NCI-H1930 (cell line): ENCODE measurements at regions not wholly inside any gene's neighbourhood (a gene's known extent, or its start where the extent isn't known, plus 50 kb on each side); places are given as distances from the start of the nearest gene placed in this dataset.

Experiments used
- DNase-seq, 2 experiments: peaks; one replicate each; lab custom pipeline; 2025; lab: John Stamatoyannopoulos, UW

DNA sequence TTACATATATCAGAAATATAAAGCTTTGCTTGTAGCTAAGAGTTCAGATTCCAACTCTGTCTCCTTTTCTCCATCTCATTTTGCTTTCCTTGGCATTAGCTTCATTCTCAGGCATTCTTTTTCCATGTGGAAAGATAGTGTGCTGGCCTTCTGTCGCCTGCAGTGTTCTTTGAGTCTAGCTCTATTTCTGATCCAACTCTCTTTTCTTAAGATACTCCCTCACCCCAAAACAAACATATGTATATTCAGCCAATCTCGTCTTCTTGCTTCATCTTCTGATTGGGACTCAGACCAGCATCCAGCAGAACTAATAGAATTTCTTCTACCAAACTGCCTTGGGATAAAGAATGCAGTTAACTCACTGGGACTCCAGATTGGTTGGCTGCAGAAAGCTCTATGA is 532.2 kb downstream of the MID1IP1 start:
- DNase-seq: no peak

DNA sequence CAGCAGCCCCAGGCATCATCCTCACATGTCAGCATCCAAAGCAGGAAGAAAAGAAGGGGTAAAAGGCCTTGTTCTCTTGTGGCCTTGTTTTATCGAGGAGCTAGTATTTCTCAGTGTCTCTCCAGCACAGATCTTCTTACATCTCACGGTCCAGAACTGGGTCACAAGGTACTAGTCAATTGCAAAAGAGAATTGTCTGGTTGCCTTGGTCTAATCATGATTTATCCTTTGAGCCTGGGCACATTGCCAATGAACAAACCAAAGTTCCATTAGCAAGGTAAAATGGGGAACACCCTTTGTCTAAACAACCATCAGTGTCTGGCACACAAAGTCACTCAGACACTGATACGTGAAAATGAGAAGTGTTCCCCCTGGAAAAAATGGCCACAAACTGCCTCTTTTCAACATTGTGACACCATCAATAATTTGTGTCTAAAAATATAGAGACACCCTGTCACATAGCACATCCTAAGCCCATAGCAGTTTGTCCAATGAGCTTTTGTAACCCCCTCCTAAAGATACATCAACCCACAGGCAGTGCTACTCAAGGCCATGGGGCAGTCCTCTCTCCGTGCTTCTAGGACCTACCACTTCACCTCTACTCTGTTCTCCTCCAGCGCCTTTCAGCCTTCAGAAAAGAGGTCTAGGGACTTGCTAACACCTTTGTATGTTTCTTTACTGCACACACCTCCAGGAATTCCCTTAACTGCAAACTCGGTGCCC is 534.4 kb downstream of the MID1IP1 start:
- DNase-seq: no peak

DNA sequence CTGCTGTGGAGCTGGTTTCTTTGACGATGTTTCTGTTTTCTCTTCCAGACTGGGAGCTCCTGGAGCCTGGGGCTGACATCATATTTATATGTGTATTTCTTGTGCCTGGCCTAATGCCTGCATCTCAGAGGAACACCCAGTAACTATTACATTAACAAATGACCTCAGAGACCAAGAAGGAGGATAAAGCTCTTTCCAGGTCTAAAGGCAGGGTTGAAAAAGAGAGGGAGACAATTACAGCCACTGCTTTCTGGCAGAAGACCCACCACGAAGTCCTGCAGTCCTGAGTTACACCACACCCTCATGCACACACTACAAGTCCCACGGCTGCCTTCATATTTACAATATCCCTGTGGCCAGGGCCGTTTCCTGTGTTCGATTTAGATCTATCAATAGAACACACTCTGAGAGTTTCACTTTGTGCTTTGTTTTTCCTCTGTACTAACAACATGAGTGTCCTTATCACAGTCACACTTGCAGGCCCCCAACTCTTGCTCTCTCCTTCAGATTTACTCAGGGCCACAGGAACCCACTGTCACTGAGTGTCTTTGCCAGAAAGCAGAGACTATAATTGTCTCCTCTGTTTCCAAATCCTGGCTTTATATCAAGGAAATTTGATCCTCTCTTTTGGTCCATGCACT is 535.5 kb downstream of the MID1IP1 start:
- DNase-seq: no peak

DNA sequence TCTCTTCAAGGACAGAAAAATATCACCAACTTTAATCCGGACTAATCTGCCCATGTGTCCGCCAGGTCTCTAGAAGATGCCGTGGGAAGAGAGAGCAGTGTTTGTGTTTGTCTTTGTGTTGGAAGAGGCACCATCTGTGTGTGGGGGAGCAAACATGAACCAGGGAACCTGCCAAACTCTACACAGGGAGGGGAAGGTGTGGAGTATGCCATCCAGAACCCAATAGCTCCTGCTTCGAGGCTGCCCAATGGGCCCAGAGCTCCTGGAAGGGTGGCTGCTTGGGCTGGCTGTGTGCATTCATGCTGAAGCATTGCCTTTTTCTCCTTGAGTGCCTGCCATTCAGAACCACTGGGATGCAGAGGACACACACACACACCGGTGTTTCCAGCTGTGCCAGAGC is 536.2 kb downstream of the MID1IP1 start:
- DNase-seq: no peak

DNA sequence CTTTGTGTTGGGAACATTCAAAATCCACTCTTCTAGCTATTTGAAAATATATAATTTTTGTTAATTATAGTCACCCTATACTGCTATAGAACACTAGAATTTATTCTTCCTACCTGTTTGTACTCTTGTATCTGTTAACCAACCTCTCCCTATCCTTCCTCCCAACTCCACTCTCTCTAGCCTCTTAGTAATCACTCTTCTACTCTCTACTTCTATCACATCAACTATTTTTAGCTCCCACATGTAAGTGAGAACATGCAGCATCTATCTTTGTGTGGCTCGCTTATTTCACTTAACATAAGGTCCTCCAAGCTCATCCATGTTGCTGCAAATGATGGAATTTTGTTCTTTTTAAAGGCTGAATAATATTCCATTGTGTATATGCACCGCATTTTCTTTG is 537.3 kb downstream of the MID1IP1 start:
- DNase-seq: no peak

DNA sequence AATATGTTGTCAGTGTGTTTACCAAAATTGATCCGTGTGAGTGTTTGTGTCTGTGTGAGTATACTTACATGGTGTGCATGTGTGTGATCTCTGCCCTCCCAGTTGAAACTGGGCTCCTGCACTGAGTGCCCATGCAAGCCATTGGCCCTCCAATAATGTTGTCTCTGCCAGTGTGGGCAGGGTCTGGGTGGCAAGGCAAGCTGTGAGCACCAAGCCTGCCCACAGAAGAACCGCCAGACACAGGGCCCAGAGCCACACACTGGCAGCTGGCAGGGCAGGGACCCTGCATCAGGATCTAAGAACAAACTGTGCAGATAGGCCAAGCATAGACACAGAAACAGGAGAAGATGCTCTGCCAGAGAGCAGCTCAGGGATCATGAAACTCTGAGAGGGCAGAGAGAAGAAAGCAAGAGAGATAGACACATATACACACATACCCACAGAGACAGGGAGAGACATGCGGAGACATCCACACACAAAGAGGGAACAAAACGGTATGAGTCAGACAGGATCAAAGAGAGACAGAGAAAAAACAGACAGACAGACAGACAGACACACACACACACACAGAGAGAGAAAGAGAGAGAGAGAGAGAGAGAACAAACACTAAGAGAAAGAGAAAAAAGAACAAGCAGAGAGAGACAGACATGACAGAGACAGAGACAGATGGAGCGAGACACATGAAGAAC is 555.0 kb downstream of the MID1IP1 start:
- DNase-seq: no peak

DNA sequence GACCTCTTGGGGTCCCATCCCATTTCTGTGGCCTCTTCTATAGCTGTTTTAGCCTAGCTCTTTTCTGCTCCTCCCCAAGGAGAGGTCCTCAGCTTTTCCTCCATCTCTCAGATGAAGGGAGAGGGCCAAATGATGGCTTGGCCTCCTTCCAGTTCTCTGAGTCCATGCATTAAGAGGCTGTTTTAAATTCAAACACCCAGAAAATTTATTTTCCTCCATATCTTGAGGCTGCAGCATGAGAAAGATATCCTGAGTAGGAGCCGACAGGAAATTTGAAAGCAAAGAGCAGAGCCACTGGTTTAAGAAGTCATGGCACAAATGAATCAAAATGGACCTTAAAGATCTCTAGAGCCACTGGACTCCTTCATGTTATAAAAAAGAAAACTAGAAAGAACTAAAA is 558.8 kb downstream of the MID1IP1 start:
- no peak for DNase-seq

DNA sequence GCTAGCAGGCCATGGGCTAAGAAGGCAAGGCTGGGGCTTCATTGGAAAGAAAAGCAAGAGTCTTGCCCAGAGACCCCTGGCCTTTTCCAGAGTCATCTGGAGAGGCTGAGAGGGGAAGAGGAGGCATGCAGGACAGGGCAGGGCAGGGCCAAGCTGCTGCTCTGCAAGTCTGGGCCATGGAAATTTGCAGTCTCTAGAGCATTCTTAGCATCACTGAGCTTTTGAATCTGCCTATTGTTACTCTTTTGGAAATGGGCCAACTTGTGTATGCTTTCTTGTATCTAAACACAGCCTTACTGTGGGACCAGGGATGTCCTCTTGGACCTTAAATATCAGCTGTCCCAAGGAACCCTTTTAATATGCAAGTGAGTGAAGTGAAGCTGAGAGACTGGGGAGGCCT is 560.5 kb downstream of the MID1IP1 start:
- no peak for DNase-seq

DNA sequence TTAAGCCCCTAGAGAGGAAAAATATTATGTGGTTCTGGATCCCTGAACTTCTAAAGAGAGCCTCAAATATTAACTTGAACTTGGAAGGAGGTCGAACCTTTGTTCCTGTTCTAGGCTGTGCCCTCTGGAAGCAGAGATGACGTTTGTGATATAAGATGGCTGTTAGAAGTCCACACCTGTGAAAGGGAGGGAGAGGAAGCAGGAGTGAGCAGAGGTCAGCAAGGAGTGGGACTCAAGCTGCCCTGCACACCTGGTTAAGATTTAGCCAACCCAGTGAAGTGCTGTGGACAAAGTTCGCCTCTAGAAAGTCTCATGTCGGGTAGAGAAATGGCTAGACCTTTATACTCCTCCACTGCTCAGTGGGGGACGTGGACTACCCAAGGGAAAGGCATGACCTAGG is 566.2 kb downstream of the MID1IP1 start:
- no peak for DNase-seq

DNA sequence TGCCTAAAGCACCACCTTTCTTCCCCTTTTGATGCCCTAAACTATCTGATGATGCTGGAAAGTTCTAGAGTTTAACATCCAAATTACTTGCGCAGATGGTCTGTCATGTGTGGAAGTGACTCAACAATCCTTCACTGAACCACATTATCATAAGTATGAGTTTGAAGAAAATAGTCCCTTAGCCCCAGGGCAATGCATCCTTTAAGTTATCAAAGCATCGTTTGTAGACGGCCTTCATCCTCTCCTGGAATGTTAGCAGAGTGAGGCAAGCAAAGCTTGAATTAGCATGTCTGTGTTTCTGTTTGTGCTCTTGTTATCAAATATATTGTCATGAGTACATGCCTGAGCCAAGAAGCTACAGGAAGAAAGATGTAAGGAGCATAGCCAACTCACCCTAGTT is 570.9 kb downstream of the MID1IP1 start:
- DNase-seq: no peak

DNA sequence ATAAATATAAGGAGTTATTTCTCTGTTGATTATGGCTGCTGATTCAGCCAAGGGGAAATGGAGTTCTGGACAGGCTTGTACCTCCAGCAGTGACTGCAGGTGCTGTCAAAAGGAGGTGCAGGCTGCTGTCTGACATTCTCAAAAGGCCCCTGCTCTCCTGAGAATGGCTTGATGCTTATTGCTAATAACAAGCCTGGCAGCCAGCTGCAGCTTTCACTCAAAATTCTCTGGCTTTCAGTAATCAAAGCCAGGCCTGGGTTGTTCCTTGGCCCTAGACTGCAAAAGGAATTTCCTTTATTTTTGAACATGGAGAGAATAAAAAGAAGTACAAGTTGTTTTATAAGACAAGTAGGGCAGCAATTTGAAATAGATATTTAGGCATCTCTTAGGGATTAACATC is 575.9 kb downstream of the MID1IP1 start:
- no peak for DNase-seq

DNA sequence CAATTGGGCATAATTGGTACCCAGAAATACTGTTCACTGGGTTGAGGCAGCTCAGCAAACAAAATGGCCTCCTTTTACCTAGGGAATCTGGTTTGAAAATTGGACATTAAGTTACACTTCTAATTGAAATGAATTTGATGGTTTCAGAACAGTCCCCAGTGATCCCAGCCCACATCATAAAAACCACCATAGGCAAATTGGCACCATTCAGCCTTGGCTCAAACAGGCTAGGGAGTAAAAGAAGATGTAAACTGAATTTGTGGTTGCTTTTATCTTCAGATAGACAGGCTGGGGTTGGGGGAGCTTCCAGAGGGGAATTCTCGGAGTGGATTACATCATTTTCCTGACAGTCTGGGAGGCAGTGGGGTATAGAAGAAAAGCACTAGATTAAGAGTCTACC is 576.5 kb downstream of the MID1IP1 start:
- no peak for DNase-seq

DNA sequence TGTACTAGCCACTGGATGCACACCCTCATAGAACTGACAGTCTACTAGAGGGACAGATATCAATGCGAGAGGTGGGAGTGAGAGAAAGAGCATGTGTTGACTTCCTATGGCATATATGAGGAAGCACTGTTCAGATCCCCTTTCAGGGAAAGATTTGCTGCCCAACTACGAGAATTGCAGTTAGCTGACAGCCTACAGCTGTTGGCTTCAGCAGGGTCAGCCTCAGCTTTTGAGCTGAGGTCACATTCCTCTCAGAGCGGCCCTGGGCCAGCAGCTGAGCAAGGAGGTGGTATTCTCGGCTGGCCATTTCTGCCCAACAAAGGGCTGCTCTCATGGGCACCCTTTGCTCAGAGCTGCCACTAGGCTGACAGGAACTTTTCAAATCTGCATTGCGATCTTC is 580.2 kb downstream of the MID1IP1 start:
- no peak for DNase-seq

DNA sequence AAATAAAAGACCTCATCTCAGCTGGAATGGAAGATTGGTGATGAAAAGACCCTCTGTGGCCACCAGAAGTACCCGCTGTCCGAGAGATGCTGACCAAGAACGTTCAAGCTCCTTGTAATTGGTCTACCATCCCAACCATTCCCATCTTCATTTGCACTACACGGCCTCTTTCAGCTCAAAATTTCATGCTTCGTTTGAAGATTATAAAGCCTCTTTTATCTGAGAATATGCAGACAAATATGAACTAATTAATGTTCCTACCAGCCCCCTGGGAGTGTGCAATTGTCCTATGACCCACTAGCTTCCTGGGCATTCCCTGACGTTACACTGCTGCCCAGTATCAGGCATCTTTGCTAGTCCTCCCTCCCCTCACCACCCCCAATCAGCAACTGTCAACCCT is 583.7 kb downstream of the MID1IP1 start:
- no peak for DNase-seq

DNA sequence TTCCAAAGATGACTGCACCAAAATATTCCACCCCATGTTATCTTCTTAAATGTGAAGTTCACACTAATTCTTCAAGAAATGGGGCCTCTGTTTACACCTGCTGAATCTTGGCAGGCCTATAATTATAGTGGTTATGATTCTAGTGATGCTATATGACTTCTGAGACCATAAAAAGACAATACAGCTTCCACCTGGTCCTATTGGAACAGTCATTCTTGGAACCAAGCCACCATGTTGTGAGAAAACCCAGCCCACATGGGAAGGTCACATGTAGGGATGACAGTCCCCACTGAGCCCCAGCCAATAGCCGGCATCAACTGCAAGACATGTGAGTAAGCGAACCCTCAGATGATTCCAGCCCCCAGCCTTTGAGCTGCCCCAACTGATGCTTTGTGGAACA is 587.5 kb downstream of the MID1IP1 start:
- DNase-seq: no peak

DNA sequence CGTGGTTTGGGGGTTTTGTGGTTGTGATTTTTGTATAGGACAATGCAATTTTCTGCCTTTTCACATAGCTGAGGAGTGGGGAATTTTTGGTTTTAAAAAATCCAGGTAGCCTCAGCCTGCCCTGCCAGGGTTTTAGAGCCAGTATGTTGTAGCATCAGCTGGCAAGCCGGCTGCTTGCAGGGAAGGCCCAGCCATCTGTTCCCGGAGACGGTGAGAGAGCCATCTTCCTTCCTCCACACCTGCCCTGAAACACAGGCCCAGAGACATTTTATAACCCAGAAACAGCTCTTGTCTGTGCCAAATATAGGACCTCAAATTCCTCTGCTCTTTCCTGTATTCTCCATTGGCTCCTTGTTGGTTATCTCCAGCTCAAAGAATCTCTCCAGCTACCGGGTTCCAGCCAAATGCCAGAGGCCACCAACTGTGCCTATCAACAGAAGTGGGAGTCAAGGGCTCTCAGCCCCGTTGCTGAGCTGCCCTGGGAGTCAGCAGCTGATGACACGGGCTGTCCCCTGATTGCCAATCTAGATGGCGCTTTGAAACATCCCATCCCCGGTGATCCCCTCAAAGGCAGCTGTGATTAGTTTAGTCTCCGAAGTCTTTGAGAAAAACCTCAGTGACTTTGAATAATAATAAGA is 595.2 kb downstream of the MID1IP1 start:
- no peak for DNase-seq

DNA sequence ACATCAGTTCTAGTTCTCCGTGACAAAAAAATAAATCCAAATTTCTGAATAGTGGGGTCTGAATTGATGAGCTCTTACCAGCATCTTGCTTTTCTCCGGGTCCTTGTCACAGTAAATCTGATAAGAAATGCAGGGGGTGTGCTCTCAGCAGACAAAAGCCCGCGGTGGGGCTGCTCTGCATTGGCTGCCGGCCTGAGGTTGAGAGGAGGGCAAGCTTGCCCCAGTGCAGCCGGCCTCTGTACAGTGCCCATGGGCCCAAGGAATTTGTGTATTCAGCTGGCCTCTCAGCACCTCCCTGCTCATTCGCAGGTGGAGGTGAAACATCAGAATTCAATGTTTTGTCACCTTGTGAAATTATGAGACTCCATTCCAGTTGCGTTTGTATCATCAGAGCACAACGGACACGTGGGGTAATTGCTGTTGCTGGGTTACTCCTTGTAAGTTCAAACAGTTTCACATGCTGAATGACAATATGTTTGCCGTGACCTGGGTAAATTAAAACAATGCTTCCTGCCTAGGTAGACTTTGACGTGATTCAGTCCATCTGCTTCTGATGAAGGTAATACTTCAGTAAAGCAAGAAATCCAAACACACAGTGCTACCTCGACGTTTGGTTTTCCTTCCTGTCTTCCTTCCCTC is 596.4 kb downstream of the MID1IP1 start:
- DNase-seq: no peak

DNA sequence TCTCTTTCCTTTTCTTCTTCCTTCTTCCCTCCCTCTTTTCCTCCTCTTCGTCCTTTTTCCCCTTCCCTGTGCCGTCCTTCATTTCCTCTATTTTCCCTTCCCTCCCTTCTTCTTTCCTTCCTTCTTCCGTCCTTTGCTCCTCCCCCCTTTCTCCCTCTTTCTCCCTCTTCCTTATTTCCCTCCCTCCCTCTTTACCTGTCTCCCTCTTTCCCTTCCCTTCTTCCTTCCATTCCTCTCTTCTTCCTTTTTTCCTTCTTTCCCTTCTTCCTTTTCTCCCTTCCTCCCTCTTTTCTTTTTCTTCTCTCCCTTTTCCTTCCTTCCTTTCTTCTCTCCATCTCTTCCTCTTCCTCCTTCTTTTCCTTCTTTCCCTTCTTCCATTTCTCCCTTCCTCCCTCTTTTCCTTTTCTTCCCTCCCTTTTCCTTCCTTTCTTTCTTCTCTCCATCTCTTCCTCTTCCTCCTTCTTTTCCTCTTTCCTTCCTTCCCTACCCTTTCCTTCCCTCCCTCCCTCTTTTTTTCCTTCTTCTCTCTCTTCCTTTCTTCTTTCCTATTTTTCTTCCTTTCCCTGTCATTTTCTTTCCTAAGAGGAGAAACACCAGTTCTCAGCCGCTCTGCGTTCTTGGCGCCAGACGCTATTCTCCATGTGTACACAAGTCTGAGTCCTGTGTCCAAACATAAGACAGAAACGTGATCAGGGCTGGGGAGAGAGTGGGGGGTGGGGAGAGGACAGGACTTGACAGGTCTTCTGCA is 597.1 kb downstream of the MID1IP1 start:
- no peak for DNase-seq

DNA sequence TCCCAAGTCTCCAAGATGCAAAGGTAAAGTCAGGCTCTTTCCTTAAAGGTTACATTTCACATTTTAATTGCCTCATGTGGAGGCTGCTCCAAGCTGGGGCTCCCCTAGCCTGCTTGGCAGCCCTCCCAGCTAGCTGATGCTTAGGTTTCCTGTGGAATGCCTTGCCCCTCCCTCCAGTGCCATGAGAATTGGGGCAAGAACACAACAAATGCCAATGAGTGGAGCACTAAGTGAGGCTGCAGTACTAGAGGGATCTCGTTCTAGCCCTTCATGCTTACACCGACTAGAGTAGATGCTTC is 597.7 kb downstream of the MID1IP1 start:
- no peak for DNase-seq

DNA sequence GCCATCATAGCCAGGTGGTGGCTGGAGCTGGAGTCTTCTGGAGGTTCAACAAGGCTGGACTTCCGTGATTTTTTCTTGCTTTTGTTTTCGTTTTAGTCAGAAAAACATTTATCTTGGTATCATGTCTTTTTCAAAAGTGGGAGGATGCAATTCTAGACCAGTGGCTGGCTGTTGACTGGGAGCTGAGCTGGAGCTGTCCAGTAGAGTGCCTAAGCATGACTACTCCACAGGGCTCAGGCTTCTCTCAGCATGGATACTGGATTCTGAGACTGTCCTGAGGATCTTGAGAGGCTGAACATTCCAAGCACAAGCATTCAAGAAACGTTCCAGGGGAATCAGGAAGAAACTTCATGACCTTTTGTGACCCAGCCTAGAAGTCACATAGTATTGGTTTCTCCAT is 598.1 kb downstream of the MID1IP1 start:
- DNase-seq: no peak

DNA sequence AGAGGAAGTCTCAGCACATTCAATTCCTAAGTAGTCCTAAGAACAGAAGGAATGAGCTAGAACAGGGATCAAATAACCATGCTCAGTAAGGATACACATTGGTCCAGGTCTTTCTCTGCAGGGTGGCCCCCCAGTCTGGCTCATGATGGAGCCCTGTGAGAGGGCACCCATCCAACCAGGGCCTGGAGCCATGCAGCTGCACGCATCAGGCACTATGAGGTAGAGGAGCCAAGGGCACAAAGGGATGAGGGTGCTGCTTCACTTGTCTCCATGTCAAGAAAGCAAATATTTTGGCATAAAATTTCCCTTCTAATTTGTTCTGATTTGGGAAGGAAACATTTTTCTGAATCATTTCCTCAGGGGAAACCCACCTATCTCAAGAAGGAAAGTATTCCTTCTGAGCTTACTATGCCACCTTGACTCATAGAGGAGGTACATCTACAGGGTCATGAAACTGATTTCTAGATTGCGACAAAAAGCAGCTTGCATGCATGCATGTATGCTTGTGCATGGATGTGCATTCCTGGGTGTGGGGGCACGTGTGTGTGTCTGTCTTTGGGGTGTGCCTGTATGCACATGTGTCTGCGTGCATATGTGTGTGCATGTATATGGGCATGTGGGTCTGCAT is 600.3 kb downstream of the MID1IP1 start:
- no peak for DNase-seq

DNA sequence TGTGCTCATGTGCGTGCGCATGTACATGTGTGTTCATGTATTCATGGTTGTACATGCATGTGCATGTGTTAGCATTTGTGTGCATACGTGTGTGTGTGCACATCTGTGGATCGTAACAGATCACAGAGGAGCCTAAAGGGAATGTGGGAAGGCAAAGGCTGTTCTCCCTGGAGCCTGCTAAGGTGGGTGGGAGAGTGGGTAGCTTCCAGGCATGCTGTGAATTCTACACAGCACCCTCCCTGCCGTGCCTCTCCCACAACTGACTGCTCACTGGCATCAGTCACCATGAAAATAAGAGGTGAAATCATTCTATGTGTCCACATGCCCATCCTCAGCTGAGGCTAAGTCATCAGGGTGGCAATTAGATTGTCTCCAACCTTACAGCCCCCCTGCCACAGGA is 600.9 kb downstream of the MID1IP1 start:
- DNase-seq: no peak
